Smooth muscle cell (in vitro differentiated cells): ENCODE measurements at regions not wholly inside any gene's neighbourhood (a gene's known extent, or its start where the extent isn't known, plus 50 kb on each side); places are given as distances from the start of the nearest gene placed in this dataset.

Experiments used
- DNase-seq: peaks from one replicate; lab custom pipeline; 2025; ENCODE audit not compliant: unreplicated experiment; lab: John Stamatoyannopoulos, UW
- H2AFZ ChIP-seq: fragments of 200-600 bp; sonication (generic); 2 replicates; pipeline ENCODE4 v1.6.0; 2016; ENCODE audit warnings: antibody characterized with exemption, low read depth, mild to moderate bottlenecking
- H3F3A ChIP-seq: fragments of 200-600 bp; sonication (generic); 2 replicates; pipeline ENCODE4 v1.6.0; 2017; ENCODE audit warnings: antibody characterized with exemption, low read depth
- H3K27ac ChIP-seq: fragments of 200-600 bp; sonication (generic); 2 replicates; pipeline ENCODE4 v1.5.1; 2016; ENCODE audit warnings: low read depth, mild to moderate bottlenecking
- H3K27me3 ChIP-seq: fragments of 200-600 bp; sonication (generic); 2 replicates; pipeline ENCODE4 v1.6.1; 2016; ENCODE audit warnings: low read depth, mild to moderate bottlenecking
- H3K36me3 ChIP-seq: fragments of 200-600 bp; sonication (generic); 2 replicates; pipeline ENCODE4 v1.5.1; 2016; ENCODE audit warnings: low read depth
- H3K4me1 ChIP-seq: fragments of 200-600 bp; sonication (generic); 2 replicates; pipeline ENCODE4 v1.5.1; 2016; ENCODE audit warnings: low read depth
- H3K4me2 ChIP-seq: fragments of 200-600 bp; sonication (generic); 2 replicates; pipeline ENCODE4 v1.6.0; 2016; ENCODE audit warnings: mild to moderate bottlenecking
- H3K4me3 ChIP-seq: fragments of 200-600 bp; sonication (generic); 2 replicates; pipeline ENCODE4 v1.5.1; 2016; ENCODE audit warnings: mild to moderate bottlenecking
- H3K79me2 ChIP-seq: fragments of 200-600 bp; sonication (generic); 2 replicates; pipeline ENCODE4 v1.6.0; 2016; ENCODE audit warnings: low read depth, mild to moderate bottlenecking
- H3K9ac ChIP-seq: fragments of 200-600 bp; sonication (generic); 2 replicates; pipeline ENCODE4 v1.6.0; 2016; ENCODE audit warnings: low read depth
- H3K9me3 ChIP-seq: fragments of 200-600 bp; sonication (generic); replicated peaks from 2 replicates; pipeline ENCODE4 v1.5.1; 2016; ENCODE audit warnings: low read depth
- H4K20me1 ChIP-seq: fragments of 200-600 bp; sonication (generic); 2 replicates; pipeline ENCODE4 v1.6.0; 2016; ENCODE audit warnings: low read depth
- CTCF ChIP-seq: fragments of 200-600 bp; sonication (generic); IDR thresholded peaks from 2 replicates; pipeline ENCODE4 v1.5.1; 2017; ENCODE audit warnings: borderline replicate concordance, mild to moderate bottlenecking, antibody characterized with exemption; ENCODE audit not compliant: insufficient read depth, poor library complexity, severe bottlenecking
- WGBS: methylation state at CpG from one replicate; pipeline ENCODE4 v1.1.7; 2016; ENCODE audit warnings: low lambda C conversion rate; 5-methylcytosine and 5-hydroxymethylcytosine counted together

- Histone ChIP-seq H3K27ac (no peak overlapping the region), H3K79me2 (no peaks in the 10 kb centered on the region), H3F3A (no peaks in the 10 kb centered on the region), H3K9me3 (no peaks in the 10 kb centered on the region), H3K27me3 (no peaks in the 10 kb centered on the region), H3K4me3 (no peak overlapping the region), H4K20me1 (no peaks in the 10 kb centered on the region), H3K9ac (no peak overlapping the region), H3K4me1 (no peaks in the 10 kb centered on the region), H3K4me2 (no peak overlapping the region), H2AFZ (no peak overlapping the region), H3K36me3 (no peaks in the 10 kb centered on the region)
- no peak for DNase-seq
- WGBS = 79% methylated on average over 5 of the region's 5 CpGs
- TF ChIP-seq CTCF = no peak
Observed at GRCh38 chr7:115719963-115720362, 310.6 kb downstream of the TFEC start.

GRCh38 chr7:115709664-115710063 is 320.9 kb downstream of the TFEC start:
- Histone ChIP-seq H3K4me1 (no peaks in the 10 kb centered on the region), H3K27ac (no peak overlapping the region), H3K79me2 (no peaks in the 10 kb centered on the region), H3K27me3 (no peaks in the 10 kb centered on the region), H3K4me3 (no peak overlapping the region), H3K36me3 (no peaks in the 10 kb centered on the region), H3K9me3 (no peaks in the 10 kb centered on the region), H4K20me1 (no peaks in the 10 kb centered on the region), H3K4me2 (no peak overlapping the region), H3K9ac (no peak overlapping the region), H3F3A (no peaks in the 10 kb centered on the region), H2AFZ (no peak overlapping the region)
- 94% methylated on average over 6 of the region's 6 CpGs for WGBS
- no peak for TF ChIP-seq CTCF
- DNase-seq = no peak

- Histone ChIP-seq H3K27me3 (no peaks in the 10 kb centered on the region), H3K4me2 (no peak overlapping the region), H3K9me3 (no peaks in the 10 kb centered on the region), H3K79me2 (no peaks in the 10 kb centered on the region), H3F3A (no peaks in the 10 kb centered on the region), H3K27ac (no peak overlapping the region), H3K36me3 (no peaks in the 10 kb centered on the region), H3K4me1 (no peaks in the 10 kb centered on the region), H4K20me1 (no peaks in the 10 kb centered on the region), H3K9ac (no peak overlapping the region), H3K4me3 (no peak overlapping the region), H2AFZ (no peak overlapping the region)
- 86% methylated on average over 4 of the region's 4 CpGs for WGBS
- DNase-seq = no peak
- no peak for TF ChIP-seq CTCF
Observed at GRCh38 chr7:115708013-115708341, 322.6 kb downstream of the TFEC start.

DNA sequence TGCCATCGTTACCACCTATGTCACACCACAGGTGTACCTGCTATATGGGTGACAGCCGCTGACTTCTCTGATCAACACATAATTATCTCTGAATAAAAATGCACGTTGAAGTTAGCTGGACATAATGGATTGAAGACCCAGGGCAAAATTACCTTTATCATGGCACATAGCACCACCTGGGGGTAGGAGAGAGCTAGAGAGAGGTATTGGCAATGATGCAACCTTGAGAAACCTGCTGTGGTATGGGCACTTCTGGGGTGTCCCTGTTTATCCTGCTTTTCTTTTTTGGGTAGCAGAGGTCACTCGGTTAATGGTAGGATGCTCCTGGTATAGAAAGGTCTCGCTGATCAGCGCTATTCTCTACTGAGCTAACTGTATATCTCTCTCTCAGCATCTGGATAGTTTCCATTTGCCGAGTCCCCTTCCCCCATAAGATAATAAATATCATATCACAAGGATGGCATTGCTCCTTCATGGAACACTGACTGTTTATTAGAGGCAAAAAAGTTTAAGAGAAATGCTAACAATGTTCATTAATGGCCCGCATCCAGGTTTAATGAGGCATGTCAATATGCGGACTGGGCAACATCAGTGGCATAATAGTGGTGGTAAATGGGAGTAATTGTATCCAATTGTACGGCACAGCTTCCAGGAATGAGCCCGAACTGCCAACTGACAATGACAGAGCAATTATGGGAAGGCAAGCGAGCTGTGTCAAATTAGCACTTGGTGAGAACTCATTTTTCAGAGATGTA is 323.1 kb downstream of the TFEC start:
- WGBS = 81% methylated on average over 12 of the region's 12 CpGs
- H3K27me3 ChIP-seq = no peaks in the 10 kb centered on the region
- no peak overlapping the region for H3K4me3 ChIP-seq
- H2AFZ ChIP-seq = no peak overlapping the region
- peak; percentile 19 for TF ChIP-seq CTCF
- H3K4me2 ChIP-seq = no peak overlapping the region
- H3K36me3 ChIP-seq = no peaks in the 10 kb centered on the region
- no peaks in the 10 kb centered on the region for H3K79me2 ChIP-seq
- H3K9me3 ChIP-seq = no peaks in the 10 kb centered on the region
- H3K9ac ChIP-seq = no peak overlapping the region
- H4K20me1 ChIP-seq = no peaks in the 10 kb centered on the region
- no peaks in the 10 kb centered on the region for H3K4me1 ChIP-seq
- H3K27ac ChIP-seq = no peak overlapping the region
- no peak for DNase-seq
- no peaks in the 10 kb centered on the region for H3F3A ChIP-seq
